ENCODE measurements at regions not wholly inside any gene's neighbourhood (a gene's known extent, or its start where the extent isn't known, plus 50 kb on each side); places are given as distances from the start of the nearest gene placed in this dataset.

GRCh38 chr11:109371444-109372176 is 50.4 kb upstream of the C11orf87 start:
- TF ChIP-seq CTCF (IDR thresholded peaks at IDR 0.05; ENCODE audit: low read depth, low read length), result no peak
- in situ Hi-C loops (cut with HindIII; ENCODE audit: low sequenced_read_pairs), result no loop called here
- no peak overlapping the region for H3K4me3 ChIP-seq (ENCODE audit: low read depth, low read length)
- no peak for DNase-seq (ENCODE audit: low read depth, low spot score)
